ENCODE measurements at regions not wholly inside any gene's neighbourhood (a gene's known extent, or its start where the extent isn't known, plus 50 kb on each side); places are given as distances from the start of the nearest gene placed in this dataset.
A peak's percentile ranks its signal among the peaks of the same experiment; 100 is the strongest.

DNA sequence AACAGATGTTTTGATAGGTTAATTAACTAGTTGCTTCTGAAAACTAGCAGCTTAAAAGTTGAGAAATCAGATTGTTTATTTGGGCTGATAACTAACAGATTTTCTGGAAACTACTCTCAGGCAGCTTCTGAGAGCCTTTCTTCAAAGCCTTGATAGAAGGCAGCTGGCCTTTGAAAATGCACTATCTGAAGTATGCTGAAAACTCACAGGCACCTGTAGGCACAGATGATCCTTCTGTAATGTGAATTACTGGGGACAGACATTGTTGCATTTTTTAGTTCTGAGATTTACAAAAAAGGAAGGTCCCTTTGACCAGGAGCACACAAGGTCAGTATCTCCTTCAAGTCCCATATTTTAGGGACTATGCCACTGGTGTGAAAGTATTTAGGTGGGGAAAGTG lies 460.8 kb upstream of the CNTN5 start:
- H2AFZ ChIP-seq (ENCODE audit: control insufficient read depth, low read length): no peak overlapping the region

DNA sequence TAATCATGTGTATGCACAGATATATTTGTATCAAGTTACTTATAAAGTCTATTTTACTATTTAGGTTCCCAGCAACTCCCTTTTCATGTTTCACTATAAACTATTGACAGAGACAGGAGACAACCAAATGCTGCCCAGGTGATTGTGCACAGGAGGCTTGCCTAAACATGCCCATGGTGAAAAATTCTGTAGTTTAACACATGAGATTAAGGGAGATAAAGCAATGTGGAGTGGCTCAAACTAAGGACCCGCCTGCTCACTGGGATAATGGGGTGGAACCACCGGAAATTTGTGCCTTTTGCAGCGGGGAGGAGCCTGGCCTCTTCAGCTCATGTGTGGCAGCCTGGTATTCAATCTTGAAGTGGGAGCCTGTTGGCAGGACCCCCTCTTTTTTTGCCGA lies 459.5 kb upstream of the CNTN5 start:
- DNase-seq (ENCODE audit: low read depth, low spot score) (no peak), FAIRE-seq (peak; percentile 44)
- H3K36me3 ChIP-seq (ENCODE audit: control insufficient read depth in 2 of 2, extremely low read depth in 1 of 2, insufficient read depth in 2 of 2, low read length in 2 of 2): no peaks in the 10 kb centered on the region
- TF ChIP-seq CTCF (optimal IDR thresholded peaks at IDR 0.05 in 1 of 3, IDR thresholded peaks at IDR 0.05 in 1 of 3, conservative IDR thresholded peaks at IDR 0.05 in 1 of 3; ENCODE audit: extremely low read depth in 1 of 3, insufficient read depth in 2 of 3, low read length in 3 of 3) (no peak), EZH2 (IDR thresholded peaks at IDR 0.05; ENCODE audit: low read length) (no peak)
- no peaks in the 10 kb centered on the region for H3K27me3 ChIP-seq (ENCODE audit: control insufficient read depth, extremely low read depth, insufficient read depth, low read length)
- H3K4me1 ChIP-seq (ENCODE audit: control insufficient read depth, extremely low read depth, insufficient read depth, low read length): peaks cover 6% of the 10 kb centered on the region
- H4K20me1 ChIP-seq (ENCODE audit: control insufficient read depth, extremely low read depth, insufficient read depth, low read length): no peaks in the 10 kb centered on the region
- H3K9ac ChIP-seq (ENCODE audit: control insufficient read depth, extremely low read depth, insufficient read depth, low read length): no peak overlapping the region
- H2AFZ ChIP-seq (ENCODE audit: control insufficient read depth, low read length): peak overlapping the region; percentile 30
- H3K4me3 ChIP-seq (ENCODE audit: control insufficient read depth in 2 of 3, extremely low read depth in 1 of 3, insufficient read depth in 2 of 3, low read depth in 1 of 3, low read length in 3 of 3): peak overlapping the region in 1 of 3 experiments; percentile 25
- no peaks in the 10 kb centered on the region for H3K9me3 ChIP-seq (ENCODE audit: control insufficient read depth, low read depth, low read length)
- dilution Hi-C loops (cut with MboI; ENCODE audit: extremely low pct_ligation_motif_present, low sequenced_read_pairs): no loop called here
- no peak overlapping the region for H3K27ac ChIP-seq (ENCODE audit: control insufficient read depth, insufficient read depth, low read length)
- peak overlapping the region; percentile 56 for H3K4me2 ChIP-seq (ENCODE audit: control insufficient read depth, extremely low read depth, insufficient read depth, low read depth, low read length)
- no peaks in the 10 kb centered on the region for H3K79me2 ChIP-seq (ENCODE audit: control insufficient read depth, insufficient read depth, low read length)
- no peaks in the 10 kb centered on the region for H3K9me1 ChIP-seq (ENCODE audit: control insufficient read depth, extremely low read depth, insufficient read depth, low read length)

More for the DNA sequence above, 460.8 kb upstream of the CNTN5 start:
- peaks cover 6% of the 10 kb centered on the region for H3K4me1 ChIP-seq (ENCODE audit: control insufficient read depth, extremely low read depth, insufficient read depth, low read length)
- FAIRE-seq (no peak), DNase-seq (ENCODE audit: low read depth, low spot score) (no peak)
- dilution Hi-C loops (cut with MboI; ENCODE audit: extremely low pct_ligation_motif_present, low sequenced_read_pairs): no loop called here
- H3K4me2 ChIP-seq (ENCODE audit: control insufficient read depth, extremely low read depth, insufficient read depth, low read depth, low read length): no peak overlapping the region
- H3K9me1 ChIP-seq (ENCODE audit: control insufficient read depth, extremely low read depth, insufficient read depth, low read length): no peaks in the 10 kb centered on the region
- H3K36me3 ChIP-seq (ENCODE audit: control insufficient read depth in 2 of 2, extremely low read depth in 1 of 2, insufficient read depth in 2 of 2, low read length in 2 of 2): no peaks in the 10 kb centered on the region
- H3K27ac ChIP-seq (ENCODE audit: control insufficient read depth, insufficient read depth, low read length): no peak overlapping the region
- no peak overlapping the region for H3K4me3 ChIP-seq (ENCODE audit: control insufficient read depth in 2 of 3, extremely low read depth in 1 of 3, insufficient read depth in 2 of 3, low read depth in 1 of 3, low read length in 3 of 3)
- no peaks in the 10 kb centered on the region for H4K20me1 ChIP-seq (ENCODE audit: control insufficient read depth, extremely low read depth, insufficient read depth, low read length)
- H3K79me2 ChIP-seq (ENCODE audit: control insufficient read depth, insufficient read depth, low read length): no peaks in the 10 kb centered on the region
- TF ChIP-seq CTCF (optimal IDR thresholded peaks at IDR 0.05 in 1 of 3, IDR thresholded peaks at IDR 0.05 in 1 of 3, conservative IDR thresholded peaks at IDR 0.05 in 1 of 3; ENCODE audit: extremely low read depth in 1 of 3, insufficient read depth in 2 of 3, low read length in 3 of 3) (no peak), EZH2 (IDR thresholded peaks at IDR 0.05; ENCODE audit: low read length) (no peak)
- no peaks in the 10 kb centered on the region for H3K9me3 ChIP-seq (ENCODE audit: control insufficient read depth, low read depth, low read length)
- no peak overlapping the region for H3K9ac ChIP-seq (ENCODE audit: control insufficient read depth, extremely low read depth, insufficient read depth, low read length)
- H3K27me3 ChIP-seq (ENCODE audit: control insufficient read depth, extremely low read depth, insufficient read depth, low read length): no peaks in the 10 kb centered on the region
